Thyroid gland (tissue), 4 donors: ENCODE measurements at regions not wholly inside any gene's neighbourhood (a gene's known extent, or its start where the extent isn't known, plus 50 kb on each side); places are given as distances from the start of the nearest gene placed in this dataset.

ENCODE experiments used
- DNase-seq, 2 donors: peaks; one replicate each; pipeline ENCODE4 v3.0.0-alpha.2; 2019
- H3K27ac ChIP-seq, 3 donors: fragments of 200-600 bp; sonication (generic); 1 replicate in 2 of 3; 2 replicates in 1 of 3; pipeline ENCODE4 v1.5.1; 2016 to 2019; ENCODE audit warnings: mild to moderate bottlenecking in 1 of 3, moderate library complexity in 1 of 3
- H3K27me3 ChIP-seq: fragments of 200-600 bp; sonication (generic); one replicate; pipeline ENCODE4 v1.5.1; 2019
- H3K36me3 ChIP-seq, 2 donors: fragments of 200-600 bp; sonication (generic); one replicate each; pipeline ENCODE4 v1.5.1; 2016 to 2019
- H3K4me1 ChIP-seq, 2 donors: fragments of 200-600 bp; sonication (generic); one replicate each; pipeline ENCODE4 v1.5.1; 2017 to 2019
- H3K4me3 ChIP-seq, 3 donors: fragments of 200-600 bp; sonication (generic); replicated peaks in 1 of 3; 1 replicate in 2 of 3; 2 replicates in 1 of 3; pipeline ENCODE4 v1.5.1; 2016; ENCODE audit warnings: mild to moderate bottlenecking in 1 of 3
- H3K9me3 ChIP-seq: fragments of 200-600 bp; sonication (generic); one replicate; pipeline ENCODE4 v1.5.1; 2017
- CTCF ChIP-seq, 6 experiments: fragments of 200-600 bp in 3 of 6; fragments of 450-650 bp in 3 of 6; sonication (generic) in 3 of 6; IDR thresholded peaks; one replicate each; pipeline ENCODE4 v1.5.1; 2016 to 2019; ENCODE audit warnings: antibody characterized with exemption in 6 of 6, mild to moderate bottlenecking in 2 of 6, inconsistent platforms in 1 of 6, moderate library complexity in 1 of 6
- POLR2A ChIP-seq, 2 donors: fragments of 450-650 bp; IDR thresholded peaks; one replicate each; pipeline ENCODE4 v1.6.1; 2017; ENCODE audit warnings: antibody characterized with exemption in 2 of 2, mild to moderate bottlenecking in 2 of 2, moderate library complexity in 1 of 2
- WGBS, 2 donors: methylation state at CpG; one replicate each; pipeline ENCODE4 v1.1.5; 2017; 5-methylcytosine and 5-hydroxymethylcytosine counted together
- intact Hi-C: fragments of 100-400 bp; cut with DNase I; formaldehyde crosslinking; loops from one replicate; pipeline ENCODE4 v1.15.1; 2023

- DNase-seq: no peak
- H3K9me3 ChIP-seq: no peaks in the 10 kb centered on the region
- H3K4me1 ChIP-seq: no peaks in the 10 kb centered on the region
- intact Hi-C loops: no loop called here
- no peak overlapping the region for H3K4me3 ChIP-seq
- H3K27me3 ChIP-seq: no peaks in the 10 kb centered on the region
- 71 to 80% methylated on average over 2 of the region's 2 CpGs for WGBS, 2 donors
- no peak overlapping the region for H3K27ac ChIP-seq
- TF ChIP-seq POLR2A (IDR thresholded peaks at IDR 0.05) (no peak), CTCF (IDR thresholded peaks at IDR 0.05) (no peak)
- H3K36me3 ChIP-seq: no peaks in the 10 kb centered on the region
Measured at GRCh38 chr2:84373391-84373790, 85.7 kb downstream of the SUCLG1 start.

GRCh38 chr2:84362541-84362940 is 96.5 kb downstream of the SUCLG1 start:
- Histone ChIP-seq H3K36me3 (no peaks in the 10 kb centered on the region), H3K4me3 (no peak overlapping the region), H3K27me3 (no peaks in the 10 kb centered on the region), H3K9me3 (no peaks in the 10 kb centered on the region), H3K4me1 (no peaks in the 10 kb centered on the region), H3K27ac (no peak overlapping the region)
- no peak for TF ChIP-seq POLR2A (IDR thresholded peaks at IDR 0.05)
- DNase-seq: no peak
- 61 to 67% methylated on average over 1 of the region's 1 CpG for WGBS, 2 donors
- intact Hi-C loops: no loop called here

GRCh38 chr2:84338069-84338468 is 121.0 kb downstream of the SUCLG1 start:
- no peaks in the 10 kb centered on the region for H3K4me1 ChIP-seq
- no peak overlapping the region for H3K4me3 ChIP-seq
- H3K36me3 ChIP-seq: no peaks in the 10 kb centered on the region
- no peak for DNase-seq
- H3K9me3 ChIP-seq: no peaks in the 10 kb centered on the region
- WGBS, 2 donors: 71 to 86% methylated on average over 3 of the region's 3 CpGs
- no peaks in the 10 kb centered on the region for H3K27me3 ChIP-seq
- intact Hi-C loops: no loop called here
- TF ChIP-seq POLR2A (IDR thresholded peaks at IDR 0.05) (no peak), CTCF (IDR thresholded peaks at IDR 0.05) (no peak)
- H3K27ac ChIP-seq: no peak overlapping the region

DNA sequence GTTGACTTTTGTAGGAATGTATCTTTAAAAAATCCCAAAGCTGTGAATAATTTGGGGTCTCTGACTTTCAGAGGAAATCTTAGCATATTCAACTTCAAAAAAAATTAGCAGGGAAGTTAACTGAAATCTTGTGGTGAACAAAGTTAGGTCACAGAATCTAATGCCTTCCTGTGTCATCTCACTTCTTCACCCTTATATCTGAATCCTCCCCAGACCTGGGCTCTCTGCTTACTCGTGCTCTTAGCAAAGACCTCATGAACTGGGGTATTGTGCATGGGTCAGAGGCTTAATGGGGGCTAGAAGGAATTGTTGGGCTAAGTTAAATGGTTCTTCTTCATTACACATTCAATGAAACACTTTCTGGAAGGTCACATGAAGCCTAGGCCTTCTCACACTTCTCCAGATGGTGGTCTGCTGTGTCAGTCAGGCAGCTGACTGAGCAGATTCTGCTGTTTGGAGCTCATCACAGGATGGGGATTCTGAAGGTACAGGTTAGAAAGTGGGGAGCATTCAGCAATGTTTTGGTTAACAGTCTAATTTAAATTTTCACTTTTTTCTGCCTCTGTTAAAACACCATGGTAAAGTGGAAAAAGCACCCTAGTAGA is 131.3 kb downstream of the SUCLG1 start:
- no peak overlapping the region for H3K27ac ChIP-seq
- H3K9me3 ChIP-seq: no peaks in the 10 kb centered on the region
- H3K4me3 ChIP-seq: no peak overlapping the region
- 67 to 72% methylated on average over 1 of the region's 1 CpG for WGBS, 2 donors
- intact Hi-C loops: no loop called here
- H3K4me1 ChIP-seq: no peaks in the 10 kb centered on the region
- H3K27me3 ChIP-seq: no peaks in the 10 kb centered on the region
- DNase-seq: no peak
- TF ChIP-seq POLR2A (IDR thresholded peaks at IDR 0.05) (no peak), CTCF (IDR thresholded peaks at IDR 0.05) (no peak)
- no peaks in the 10 kb centered on the region for H3K36me3 ChIP-seq

DNA sequence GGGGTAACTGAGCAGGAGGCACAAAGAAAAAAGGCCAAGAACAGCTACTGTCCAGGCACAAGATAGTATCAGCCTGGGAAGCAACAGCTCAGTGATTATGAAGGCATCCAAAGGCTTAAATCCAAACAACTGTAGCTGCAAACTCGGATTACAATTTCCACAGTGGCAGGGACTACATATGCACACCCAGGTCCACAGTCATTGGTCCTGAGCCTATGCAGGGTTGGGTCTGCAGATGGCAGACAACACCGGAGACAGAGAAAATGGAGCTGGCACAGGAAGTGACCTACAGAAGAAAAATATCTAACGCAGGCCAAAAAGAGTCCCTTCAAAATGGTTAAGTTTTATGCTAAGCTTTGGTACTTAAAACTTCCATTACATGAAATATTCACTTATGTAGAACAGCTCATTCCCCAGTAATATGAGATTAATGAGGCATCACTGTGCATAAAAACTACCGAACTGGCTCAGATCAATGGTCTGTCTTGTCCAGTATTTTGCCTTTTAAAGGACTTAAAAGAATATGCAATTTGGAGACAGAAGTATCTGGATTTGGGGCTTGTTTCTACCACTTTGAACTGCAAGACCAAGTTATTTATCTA is 132.1 kb downstream of the SUCLG1 start:
- H3K27ac ChIP-seq: no peak overlapping the region
- DNase-seq: no peak
- H3K4me3 ChIP-seq: no peak overlapping the region
- TF ChIP-seq POLR2A (IDR thresholded peaks at IDR 0.05) (no peak), CTCF (IDR thresholded peaks at IDR 0.05) (no peak)
- intact Hi-C loops: no loop called here
- H3K9me3 ChIP-seq: no peaks in the 10 kb centered on the region
- no peaks in the 10 kb centered on the region for H3K4me1 ChIP-seq
- H3K27me3 ChIP-seq: no peaks in the 10 kb centered on the region
- WGBS, 2 donors: 74 to 77% methylated on average over 4 of the region's 4 CpGs
- no peaks in the 10 kb centered on the region for H3K36me3 ChIP-seq
